COLO829 (cell line): ENCODE measurements at regions not wholly inside any gene's neighbourhood (a gene's known extent, or its start where the extent isn't known, plus 50 kb on each side); places are given as distances from the start of the nearest gene placed in this dataset.
"Not testable (repeated sequence)": the region's sequence is repeated elsewhere in the genome, so short reads cannot be mapped to it uniquely, and the experiment has no call there.

Source experiments
- DNase-seq: peaks from one replicate; pipeline ENCODE4 v3.0.0; 2012; ENCODE audit warnings: low spot score

DNA sequence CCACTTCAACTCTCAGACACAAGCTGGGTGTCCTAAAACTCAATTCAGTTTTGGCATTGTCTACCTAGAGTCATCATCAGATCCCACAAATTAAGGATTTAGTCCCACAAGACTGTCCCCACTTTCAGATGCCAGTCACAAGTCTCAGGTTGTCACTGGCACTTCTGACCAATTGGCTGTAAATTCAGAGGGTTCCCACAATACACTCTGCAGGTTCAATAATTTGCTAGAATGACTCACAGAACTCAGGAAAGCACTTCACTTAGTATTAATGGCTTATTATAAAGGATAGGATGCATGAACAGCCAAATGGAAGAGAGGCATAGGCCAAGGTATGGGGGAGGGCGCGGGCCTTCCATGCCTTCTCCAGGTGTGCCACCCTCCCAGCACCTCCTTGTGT is 209.1 kb downstream of the SREK1 start:
- DNase-seq, result no peak

DNA sequence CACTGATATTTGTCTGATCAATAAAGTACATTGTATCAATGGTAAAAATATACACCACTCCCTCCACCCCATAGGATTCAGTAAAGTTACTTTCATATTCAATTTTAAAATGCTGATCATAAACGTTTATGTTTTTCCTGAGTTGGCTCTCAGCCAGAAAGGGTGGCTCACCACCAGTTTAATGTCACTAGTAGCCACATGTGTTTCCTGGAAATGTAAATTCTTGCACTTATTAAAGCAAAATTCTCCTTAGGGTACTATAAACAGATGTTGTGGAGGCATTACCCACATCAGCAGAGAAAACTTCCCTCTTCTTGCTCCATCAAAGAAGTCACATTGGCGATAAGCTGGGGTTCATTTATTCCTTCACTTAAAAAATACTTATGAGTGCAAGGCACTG is 210.3 kb downstream of the SREK1 start:
- DNase-seq, result no peak

DNA sequence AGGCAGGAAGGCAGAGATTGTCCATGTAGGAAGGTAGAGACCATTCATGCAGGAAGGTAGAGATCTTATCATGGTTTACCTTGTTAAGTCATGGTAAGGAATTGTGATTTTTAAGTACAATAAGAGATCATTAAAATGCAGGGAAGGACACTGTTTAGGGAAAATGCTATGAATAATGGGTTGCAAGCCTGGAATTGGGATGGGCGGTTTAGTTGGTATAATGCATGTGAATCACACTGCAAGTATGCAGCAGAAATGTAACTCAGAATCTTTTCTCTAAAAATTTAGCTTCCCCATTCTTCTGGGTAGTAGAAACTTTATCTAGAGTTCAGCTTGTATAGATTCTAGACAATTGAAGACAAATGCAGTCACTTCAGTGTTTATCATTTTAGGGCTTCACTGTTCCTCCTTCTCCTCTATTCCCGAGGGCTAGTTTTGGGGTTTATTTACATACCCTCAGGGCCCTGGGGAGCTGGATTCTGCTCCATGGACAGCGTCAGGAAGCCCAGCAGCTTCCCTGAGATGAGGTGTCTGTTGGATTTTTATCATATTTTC is 212.0 kb downstream of the SREK1 start:
- no peak for DNase-seq

DNA sequence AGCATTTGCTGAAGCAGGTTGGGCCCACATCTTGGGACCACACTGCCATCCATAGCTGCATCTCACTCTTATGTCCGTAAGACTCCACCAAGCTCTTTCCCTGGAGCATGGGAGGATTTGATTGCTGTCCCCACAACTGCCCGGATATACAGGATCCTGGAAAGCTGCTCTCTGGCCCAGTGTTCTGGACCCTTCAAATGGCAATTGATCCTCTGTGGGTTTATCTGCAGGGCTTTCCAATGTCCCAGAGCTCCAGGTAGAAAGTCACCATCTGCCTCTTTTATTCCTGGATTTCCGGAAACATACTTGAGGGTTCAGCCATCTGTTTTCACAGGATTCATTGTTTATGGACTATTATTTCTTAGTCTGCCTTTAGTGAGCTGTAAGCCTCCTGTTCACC is 214.6 kb downstream of the SREK1 start:
- no peak for DNase-seq

DNA sequence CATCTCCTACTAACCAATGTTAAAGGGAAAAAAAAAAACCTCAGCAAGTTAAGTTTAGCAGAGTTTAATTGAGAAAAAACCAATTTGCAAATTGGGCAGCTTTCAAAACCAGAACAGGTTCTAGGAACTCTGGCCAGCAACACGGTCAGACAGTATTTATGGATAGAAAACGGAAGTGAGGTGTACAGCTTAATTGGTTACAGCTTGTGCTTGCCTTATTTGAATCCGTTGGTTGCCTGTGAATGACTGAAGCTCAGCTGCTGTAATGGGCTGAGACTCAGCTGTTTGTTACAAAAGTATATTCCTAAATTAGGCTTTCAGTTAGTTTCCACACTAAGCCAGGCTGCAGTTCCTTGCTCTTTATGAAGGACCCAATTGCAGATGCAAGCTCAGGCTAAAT is 217.0 kb downstream of the SREK1 start:
- no peak for DNase-seq

DNA sequence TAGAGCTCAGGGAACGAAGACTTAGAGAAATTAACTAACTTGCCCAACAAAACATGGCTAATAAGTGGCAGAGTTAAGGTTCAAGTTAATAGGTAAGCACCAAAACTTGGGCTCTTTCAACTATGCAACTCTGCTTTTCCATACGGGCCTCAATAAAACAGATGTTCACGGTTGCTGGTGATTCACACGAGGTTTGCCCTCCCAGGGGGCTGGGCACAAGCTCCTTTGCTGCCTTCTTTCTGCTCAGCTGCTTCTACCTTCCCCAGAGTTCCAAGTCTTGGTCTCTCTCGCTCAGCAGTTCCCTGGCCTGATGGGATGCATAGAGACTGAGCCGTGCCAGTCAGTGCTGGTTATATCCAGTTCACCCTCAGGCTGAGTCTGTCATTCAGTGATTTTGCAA is 217.9 kb downstream of the SREK1 start:
- no peak for DNase-seq

DNA sequence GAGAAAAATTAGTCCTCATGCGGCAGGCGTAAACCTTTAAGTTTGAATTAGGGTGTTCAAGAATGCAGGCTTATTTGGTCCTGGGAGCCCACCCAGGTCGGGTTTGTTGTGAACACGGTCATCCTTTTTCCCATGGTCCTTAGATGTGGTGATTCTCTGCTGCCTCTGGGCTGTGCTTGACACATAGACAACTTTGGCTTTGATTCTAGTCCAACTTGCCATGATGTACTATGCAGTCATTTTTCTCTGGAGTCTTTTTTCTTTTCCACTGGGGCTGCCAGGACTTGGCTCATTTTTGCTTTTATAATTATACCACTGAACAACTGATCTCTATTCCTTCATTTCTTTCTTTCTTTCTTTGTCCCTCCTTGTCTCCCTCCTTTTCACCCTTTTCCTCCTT is 218.6 kb downstream of the SREK1 start:
- DNase-seq, result no peak

DNA sequence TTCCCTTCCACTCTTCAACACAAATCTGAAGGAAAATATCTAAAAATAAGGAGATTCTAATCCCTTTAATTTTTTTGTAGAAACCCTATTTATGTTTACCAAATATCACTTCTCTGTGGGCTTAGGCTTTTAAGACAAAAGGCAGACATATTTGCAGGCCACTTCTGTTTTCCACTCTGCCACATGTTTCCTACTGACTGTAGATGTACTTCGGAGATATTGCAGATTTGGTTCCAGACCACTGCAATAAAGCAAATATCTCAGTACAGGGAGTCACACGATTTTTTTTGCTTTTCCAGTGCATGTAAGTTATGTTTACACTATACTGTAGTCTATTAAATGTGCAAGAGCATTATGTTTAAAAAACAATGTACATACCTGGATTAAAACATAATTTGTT is 219.0 kb downstream of the SREK1 start:
- no peak for DNase-seq

DNA sequence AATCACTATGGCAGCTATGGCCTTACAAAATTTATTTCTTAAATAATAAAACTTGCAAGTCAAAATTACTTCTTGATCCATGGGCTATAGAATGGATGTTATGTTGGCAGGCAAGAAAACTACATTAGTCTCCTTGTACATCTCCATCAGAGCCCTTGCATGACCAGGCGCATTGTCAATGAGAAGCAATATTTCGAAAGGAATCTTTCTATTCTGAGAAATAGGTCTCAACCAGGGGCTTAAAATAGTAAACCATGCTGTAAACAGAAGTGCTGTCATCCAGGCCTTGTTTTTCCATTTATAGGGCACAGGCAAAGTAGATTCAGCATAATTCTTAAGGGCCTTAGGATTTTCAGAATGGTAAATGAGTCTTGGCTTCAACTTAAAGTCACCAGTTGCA is 220.1 kb downstream of the SREK1 start:
- no peak for DNase-seq

DNA sequence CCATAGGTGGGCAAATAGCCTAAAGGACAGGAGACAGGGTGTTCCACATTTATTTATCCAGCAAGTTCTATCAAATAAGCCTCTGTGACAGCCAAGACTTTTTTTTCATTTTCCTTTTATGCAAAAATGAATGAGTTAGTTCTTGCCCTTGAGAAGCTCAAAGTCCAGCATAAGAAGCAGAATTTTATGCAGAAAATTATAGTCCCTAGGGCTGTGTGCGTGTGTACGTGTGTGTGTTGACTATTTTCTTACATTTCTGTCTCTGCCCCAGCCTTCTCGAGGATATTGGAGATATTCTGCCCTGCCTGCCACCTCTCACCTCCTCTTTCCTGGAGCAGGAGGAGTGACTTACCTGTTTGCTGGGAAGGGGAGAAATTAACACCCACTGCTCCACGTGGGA is 221.9 kb downstream of the SREK1 start:
- no peak for DNase-seq

DNA sequence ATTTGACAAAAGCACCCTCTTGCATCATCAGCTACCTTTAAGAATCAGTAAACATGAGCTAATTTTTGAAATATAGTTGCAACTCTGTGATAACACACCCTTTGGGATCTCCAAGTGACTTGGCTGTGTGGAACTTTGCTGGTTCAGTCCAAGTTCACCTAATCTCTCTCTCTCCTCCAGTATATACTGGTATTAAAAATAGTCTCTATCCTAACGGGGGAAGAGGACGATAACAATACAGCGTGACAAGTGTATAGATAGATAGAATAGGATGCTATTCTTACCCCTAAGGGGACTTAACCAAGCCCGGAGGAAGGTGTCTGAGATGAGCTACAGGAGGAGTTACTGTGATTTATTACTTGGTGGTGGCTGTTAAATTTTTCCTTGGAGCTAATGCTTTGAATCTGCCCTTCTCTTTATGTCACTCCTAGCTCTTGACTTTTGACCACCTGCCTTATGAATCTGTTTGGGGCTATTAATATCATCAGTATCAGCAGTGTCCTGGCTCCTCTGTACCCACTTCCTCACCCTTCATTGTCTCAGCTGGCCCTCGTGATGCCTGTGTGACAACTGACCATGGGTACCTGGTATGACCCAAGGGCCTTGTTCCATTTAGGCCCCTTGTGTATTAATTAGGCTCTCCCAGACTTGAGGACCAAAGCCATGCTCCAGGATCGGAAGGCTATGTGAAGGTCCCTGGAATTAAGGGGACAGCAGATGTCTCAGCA is 223.9 kb downstream of the SREK1 start:
- DNase-seq, result no peak

DNA sequence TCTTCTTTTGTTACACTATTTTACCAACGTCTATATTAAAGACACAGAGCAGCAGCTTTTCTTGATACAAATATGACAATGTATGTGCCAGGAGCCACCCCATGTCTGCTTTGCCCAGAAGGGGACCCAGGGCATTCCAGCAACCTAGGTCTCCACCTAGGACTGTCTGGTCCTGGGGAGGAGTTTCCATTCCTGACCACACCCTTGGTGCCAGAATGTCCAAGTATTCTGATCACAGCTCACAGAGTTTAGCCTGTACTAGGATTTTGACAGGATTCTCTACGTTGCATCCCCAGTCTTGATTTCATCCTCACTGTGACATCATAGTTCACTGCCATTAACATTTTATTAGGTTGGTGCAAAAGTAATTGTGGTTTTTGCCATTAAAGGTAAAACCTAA is 224.7 kb downstream of the SREK1 start:
- DNase-seq, result no peak

DNA sequence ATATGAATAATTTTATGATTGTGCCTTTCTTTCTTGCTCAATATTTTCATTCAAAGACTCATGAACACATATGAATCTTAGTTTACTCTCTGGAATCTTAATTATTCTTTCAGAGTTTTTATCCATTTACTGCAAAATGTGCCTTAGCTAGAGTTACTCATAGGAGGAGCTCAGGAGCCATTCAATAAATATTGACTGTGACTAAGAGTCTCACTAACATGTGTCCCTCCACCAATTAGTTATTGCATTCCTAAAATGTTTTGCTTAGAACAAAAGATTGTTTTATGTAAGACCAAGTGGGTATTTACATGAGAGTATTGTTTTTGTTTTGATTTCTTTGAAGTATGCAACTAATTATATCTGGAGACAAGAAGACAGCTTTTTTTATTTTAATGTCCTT is 218.4 kb upstream of the MAST4 start:
- no peak for DNase-seq

DNA sequence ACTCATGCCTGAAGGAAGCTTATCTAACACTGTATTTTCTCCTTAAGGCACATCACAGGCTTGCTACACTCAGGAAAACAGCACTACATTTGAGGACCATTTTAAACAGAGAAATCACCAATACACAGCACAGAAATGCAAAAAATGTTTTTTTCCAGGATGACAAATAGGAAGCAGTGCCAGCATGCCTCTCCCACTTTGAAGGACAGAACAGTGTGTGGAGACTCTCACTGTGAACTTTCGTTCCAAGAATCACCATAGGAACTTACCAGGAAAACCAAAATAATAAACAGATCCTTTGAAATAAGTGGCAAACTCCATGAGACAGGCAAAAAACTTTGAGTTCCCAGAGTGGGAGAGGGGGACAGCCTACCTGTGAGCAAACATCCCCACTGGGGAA is 217.8 kb upstream of the MAST4 start:
- DNase-seq, result no peak

DNA sequence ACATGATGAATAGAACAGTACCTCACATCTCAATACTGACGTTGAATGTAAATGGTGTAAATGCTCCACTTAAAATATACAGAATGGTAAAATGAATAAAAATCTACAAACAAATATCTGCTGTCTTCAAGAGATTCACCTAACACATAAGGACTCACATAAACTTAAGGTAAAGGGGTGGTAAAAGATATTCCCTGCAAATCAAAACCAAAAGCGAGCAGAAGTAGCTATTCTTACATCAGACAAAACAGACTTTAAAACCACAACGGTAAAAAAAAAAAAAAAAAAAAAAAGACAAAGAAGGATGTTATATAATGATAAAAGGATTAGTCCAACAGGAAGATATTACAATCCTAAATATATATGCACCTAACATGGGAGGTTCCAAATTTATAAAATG is 214.0 kb upstream of the MAST4 start:
- DNase-seq, result no peak

DNA sequence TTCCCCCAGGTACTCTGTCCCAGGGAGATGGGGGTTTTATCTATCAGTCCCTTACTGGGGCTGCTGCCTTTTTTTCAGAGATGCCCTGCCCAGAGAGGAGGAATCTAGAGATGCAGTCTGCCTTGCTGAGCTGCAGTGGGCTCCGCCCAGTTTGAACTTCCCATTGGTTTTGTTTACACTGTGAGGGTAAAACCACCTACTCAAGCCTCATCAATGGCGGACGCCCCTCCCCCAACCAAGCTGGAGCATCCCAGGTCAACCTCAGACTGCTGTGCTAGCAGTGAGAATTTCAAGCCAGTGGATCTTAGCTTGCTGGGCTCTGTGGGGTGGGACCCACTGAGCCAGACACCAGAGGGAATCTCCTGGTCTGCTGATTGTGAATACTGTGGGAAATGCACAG is 191.0 kb upstream of the MAST4 start:
- not testable (repeated sequence) for DNase-seq

DNA sequence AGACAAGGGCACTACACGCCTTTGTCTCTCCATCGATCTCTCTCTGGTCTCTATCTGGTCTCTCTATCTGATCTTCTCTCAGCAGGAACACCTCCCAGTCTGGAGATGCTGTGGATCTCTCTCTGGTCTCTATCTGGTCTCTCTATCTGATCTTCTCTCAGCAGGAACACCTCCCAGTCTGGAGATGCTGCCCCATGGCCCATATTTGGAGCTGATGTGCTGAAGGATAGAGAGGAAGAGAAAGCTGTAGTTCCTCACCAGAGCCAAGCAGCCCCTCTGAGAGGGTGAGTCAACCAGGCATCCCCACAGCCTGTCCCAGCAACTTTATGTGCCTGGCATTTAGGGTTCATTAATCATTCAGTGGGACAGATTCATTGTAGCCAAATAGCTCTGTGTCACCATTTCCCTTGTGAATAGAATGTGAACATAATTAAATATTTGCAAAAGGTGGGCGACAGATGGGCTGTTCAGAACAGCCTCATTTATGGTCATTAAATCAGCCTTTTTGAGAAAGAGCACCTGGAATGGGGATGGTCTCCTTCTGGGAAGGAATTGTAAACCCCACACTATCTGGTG is 189.3 kb upstream of the MAST4 start:
- DNase-seq, result no peak

DNA sequence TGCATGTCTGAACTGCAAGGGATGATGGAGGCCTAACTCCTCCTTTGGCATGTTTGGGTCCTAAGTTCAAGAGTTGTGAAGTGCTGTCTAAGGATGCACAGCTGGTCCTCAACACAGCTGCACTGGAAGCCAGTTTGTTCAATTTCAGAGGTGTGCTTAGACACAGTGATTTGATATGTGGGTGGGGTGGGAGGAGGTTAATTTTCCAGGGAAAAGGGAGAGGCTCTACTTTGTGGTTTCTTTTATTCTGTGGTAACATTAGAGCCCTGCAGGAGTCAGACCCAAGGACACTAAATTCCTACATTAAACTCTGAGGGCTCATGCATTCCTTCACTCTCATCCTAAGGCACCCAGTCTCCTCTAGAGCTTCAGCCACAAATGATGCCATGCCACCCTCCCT is 188.4 kb upstream of the MAST4 start:
- no peak for DNase-seq

DNA sequence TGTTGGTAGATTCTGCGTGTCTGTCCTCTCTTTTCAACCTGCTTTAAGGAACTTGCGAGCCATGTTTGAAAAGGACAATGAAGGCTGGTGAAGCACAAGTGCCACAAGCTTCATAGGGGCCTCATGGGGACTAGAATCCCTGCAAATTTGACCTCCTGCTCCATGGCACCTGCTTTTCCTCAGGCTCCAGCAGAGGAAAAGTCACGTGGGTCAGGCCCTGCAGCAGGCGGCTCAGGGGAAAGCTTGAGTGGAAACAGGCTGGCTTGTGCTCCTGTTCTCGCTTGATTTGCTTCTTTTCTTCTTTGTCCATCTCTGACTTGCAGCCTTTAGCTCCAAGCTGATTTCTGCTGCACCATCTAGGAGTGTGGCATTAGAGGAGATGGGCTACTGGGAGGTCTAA is 187.6 kb upstream of the MAST4 start:
- no peak for DNase-seq

DNA sequence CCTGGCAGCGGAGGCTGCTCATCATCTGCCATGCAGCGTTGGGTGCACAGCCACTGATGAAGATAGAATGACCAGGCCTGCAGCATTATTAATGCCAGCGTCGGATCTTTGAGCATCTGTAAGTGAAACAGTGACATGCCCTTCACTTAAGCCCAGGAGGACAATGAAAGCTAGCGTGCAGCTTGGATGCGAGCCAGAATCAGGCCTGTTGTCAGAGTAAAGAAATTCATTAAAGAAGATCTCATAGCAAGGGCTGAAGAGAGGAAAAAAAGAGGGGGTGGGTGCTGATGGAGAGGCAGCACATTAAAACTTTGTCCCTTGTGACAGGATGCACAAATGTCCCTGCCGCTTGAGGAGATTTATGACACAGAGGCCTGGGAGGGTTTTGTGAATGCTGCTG is 186.1 kb upstream of the MAST4 start:
- no peak for DNase-seq

DNA sequence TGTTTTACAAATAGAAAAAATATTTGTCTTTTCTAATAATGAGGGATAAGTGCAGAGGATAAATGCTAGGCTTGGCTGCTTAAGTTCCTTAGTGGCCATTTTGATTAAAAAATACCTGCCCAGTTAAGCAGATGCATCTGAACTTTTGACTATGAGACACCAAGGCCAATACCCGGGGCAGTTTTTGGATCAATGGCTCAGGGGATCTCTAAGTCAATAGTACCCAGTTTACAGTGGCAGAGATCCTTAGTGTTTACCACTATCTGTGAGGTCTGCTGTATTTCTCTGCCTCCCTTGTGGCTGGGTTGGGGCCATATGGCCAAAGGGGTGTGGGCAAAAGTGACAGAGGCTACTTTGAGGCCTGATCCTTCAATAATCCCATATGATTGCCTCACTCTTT is 184.5 kb upstream of the MAST4 start:
- DNase-seq, result no peak

DNA sequence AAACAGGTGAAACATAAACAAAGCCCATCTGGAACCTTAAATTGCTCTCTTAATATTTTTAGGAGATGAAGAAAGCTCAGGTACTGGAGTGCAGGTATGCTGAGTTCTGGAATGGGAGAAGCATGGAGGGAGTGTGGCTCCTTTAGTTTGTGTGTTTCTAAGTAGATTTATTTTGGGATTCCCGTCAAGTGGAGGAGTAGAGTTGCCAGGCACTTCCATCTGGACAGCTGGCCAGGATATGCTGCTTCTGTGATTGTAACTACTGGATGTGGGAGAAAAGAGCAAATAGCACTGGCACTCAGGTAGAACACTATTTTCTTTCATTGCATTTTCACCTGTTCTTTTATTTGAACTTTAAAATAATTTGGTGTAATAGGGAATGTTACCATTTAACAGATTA is 182.3 kb upstream of the MAST4 start:
- no peak for DNase-seq

DNA sequence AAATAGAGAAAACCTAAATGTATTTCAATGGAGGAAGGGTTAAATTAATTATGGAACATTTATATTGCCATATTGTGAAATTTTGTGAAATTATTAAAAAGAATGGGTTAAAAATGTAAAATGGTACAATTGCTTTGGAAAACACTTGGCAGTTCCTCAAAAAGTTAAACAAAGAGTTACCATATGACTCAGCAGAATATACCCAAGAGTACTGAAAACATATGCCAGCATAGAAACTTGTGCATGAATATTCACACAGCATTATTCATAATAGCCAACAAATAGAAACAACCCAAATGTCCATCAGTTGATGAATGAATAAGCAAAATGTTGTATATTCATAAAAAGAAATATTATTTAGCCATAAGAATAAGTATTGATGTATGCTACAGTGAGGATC is 181.0 kb upstream of the MAST4 start:
- no peak for DNase-seq

DNA sequence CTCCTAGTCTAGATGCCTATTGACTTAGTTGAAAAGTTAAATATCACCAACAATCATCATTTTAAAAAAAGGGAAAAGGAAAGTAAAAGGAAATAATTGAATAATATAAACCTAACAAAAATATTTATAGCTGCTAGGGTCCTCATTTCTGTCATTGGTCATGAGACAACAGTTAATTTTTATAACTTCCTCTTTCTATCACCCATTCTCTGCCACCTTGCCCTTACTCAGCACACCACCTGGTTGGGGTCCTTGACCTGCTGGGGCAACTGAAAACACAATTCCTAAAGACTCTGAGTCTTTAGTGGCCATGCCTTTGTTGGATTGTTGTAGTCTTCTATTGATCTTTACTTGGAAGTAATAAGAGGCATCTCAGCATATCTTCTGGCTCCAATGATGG is 179.5 kb upstream of the MAST4 start:
- DNase-seq, result no peak
